ENCODE measurements at regions not wholly inside any gene's neighbourhood (a gene's known extent, or its start where the extent isn't known, plus 50 kb on each side); places are given as distances from the start of the nearest gene placed in this dataset.
A peak's percentile ranks its signal among the peaks of the same experiment; 100 is the strongest.

DNA sequence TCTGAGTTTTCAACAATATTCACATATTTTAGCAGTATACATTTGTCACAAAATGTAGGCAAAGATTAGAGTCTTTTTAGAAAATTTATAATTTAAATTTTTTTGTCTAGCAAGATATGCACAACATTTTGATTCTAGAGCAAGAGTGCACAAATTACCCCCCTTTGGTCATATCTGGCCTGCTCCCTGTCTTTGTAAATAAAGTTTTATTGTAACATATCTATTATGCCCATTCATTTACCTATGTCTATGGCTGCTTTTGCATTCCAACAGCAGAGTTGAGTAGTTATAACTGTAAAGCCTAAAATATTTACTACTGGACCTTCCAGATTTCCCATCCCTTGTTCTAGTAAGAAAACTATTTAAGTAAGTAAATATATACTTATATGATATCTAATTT lies 430.7 kb downstream of the EDEM1 start:
- no peak for DNase-seq (ENCODE audit: missing footprints)
- intact Hi-C loops (cut with DNase I): no loop called here
- no peak for ATAC-seq

DNA sequence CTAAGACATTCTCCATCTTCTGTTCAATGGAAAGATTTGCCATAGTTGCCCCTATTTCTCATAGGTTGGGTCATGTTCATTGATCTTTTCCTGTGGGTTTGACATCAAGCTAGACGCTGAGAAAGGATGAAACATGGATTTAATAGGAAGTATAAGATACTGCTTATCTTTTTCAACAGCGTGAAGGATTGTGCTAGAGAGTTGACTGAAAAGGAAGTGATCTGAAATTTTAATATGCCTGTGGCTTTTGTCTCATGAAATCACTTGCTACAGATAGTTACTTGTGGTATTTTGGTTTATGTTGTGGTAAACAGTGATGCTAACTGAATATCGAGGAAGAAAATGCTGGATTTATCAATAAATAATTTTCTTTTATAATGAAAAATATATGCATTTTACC lies 442.9 kb downstream of the EDEM1 start:
- no peak for ATAC-seq
- DNase-seq (ENCODE audit: missing footprints): no peak
- intact Hi-C loops (cut with DNase I): no loop called here

DNA sequence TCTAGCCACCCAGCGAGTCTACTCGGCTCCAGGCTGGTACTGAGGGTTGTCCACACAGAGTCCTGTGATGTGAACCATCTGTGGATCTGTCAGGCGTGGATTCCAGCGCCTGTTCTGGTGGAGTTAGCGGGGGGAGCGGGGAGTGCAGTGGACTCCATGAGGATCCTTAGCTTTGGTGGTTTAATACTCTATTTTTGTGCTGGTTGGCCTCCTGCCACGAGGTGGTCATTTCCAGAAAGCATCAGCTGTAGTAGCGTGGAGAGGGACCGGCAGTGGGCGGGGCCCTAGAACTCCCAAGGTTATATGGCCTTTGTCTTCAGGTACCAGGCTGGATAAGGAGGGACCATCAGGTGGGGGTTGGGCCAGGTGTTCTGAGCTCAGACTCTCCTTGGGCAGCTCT lies 446.5 kb downstream of the EDEM1 start:
- DNase-seq (ENCODE audit: missing footprints) (no peak), ATAC-seq (no peak)
- intact Hi-C loops (cut with DNase I): no loop called here

DNA sequence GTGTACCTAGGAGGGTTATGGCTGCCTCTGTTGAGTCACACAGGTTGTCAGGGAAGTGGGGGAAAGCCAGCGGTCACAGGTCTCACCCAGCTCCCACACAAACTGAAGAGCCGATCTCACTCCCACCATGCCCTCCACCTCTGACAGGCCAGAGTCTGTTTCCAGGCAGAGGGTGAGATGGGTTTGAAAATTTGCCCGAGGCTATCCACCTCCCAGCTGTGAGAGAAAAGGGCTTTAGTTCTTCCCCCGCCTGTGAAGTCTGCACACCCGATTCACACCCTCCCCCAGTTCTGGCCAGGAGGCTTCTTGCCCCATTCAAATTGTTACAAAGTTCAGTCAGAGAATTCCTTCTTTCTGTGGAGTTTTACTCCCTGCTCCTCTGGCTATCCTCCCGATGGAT lies 446.9 kb downstream of the EDEM1 start:
- intact Hi-C loops (cut with DNase I): no loop called here
- no peak for ATAC-seq
- no peak for DNase-seq (ENCODE audit: missing footprints)

DNA sequence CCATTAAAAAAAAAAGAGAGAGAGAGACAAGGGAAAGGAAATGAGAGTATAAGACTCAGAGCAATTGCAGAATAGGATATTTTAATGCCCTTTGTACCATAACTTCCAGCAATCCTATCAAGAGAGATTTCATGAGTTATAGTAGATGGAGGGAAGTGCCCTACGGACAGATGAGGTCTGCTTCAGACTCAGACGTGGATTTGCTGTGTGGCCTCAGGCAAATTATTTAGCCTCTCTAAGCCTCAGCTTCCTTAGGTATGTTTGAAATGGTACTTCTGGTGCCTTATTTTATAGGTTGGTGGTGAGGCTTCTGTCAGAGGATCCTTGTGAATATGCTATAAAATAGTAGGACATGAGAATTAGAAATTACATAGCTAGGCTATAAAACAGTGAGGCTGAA lies 448.2 kb downstream of the EDEM1 start:
- DNase-seq (ENCODE audit: missing footprints) (no peak), ATAC-seq (no peak)
- intact Hi-C loops (cut with DNase I): no loop called here

DNA sequence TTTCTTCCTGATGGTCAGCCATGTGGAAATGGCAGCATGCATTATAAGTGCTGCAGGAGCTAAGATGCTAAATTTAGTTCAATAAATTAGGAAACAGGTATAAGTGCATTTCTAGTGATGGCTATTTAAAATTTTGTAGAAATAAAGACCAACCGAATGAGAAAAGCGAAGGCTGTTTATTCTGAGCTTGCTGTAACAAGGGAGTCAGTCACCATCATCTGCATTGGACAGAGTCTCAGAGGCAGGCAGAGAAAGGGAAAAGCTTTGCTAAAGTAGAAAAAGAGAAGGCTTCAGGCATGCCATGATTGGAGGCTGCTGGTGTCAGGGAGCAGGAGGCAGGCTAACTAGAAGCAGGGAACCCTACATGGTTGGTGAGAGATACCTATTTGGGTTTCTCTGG lies 451.0 kb downstream of the EDEM1 start:
- intact Hi-C loops (cut with DNase I): no loop called here
- DNase-seq (ENCODE audit: missing footprints) (no peak), ATAC-seq (no peak)

DNA sequence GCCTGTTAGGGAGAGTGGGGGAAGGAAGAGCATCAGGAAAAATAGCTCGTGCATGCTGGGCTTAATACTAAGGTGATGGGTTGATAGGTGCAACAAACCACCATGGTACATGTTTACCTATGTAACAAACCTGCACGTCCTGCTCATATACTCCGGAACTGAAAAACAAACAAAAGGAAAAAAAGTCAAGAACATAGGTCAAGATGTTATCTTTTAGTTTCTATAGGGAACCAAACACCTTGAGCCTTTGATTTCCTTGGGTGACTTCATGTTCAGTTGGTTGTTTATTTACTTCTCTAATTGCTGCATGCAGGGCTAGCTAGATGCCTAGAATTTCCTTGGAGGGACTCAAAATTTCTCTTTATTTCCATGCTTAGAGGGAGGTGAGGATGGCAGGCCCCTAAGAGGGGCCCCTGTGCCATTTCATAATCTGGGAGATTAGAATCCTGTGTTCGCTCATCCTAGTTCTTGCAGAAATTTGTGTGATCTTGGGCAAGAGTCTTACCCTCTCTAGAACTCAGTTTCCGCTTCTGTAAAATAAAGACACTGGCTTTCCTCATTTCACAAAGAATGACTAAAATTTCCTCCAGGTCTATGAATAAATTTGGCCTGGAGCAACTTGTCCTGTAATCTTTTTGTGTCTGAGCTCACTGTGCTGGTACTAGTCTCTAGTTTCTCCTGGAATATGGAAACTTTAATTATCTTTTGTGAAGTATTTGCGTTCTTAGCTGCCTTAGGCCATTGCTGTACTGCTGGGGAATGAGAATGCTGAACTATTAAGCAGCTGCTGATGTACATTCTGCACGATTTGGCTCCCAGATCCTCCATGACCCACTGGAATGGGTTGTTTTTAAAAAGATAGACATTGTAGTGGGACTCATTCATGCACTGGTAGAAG lies 457.5 kb downstream of the EDEM1 start:
- ATAC-seq (no peak), DNase-seq (ENCODE audit: missing footprints) (no peak)
- intact Hi-C loops (cut with DNase I): no loop called here

DNA sequence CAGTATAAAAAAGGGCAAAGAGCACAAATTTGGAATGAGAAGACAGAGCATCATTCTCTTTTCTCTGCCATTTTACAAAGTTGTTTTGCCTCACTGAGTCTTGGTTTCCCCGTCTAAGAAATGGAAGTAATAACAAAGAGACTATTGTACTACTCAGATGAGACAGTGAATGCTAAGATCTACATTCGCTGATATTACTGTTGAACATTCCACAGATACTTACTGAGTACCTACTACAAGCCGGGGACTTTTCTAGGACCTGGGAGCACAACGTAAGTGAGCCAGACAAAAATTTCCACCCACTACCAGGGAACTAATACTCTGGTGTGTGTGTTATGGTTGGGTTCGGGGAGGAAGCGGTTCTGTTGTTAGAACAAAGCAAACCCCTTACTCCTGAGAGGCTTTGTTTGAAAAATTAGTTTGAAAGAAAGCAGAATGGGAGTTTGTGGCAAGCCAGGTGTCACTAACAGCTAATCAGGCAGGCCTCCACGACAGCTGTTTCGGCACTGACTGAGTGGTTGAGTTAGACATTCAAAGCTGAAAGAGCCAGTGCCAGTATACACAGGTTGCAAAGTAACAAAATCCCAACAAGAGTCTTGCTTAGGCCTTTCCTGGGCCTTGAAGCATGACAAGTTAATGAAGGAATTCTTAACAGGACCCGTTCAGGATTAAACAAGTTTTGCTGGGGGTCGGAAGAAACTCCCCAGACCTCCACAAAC lies 458.3 kb downstream of the EDEM1 start:
- no peak for DNase-seq (ENCODE audit: missing footprints)
- no peak for ATAC-seq
- intact Hi-C loops (cut with DNase I): no loop called here

DNA sequence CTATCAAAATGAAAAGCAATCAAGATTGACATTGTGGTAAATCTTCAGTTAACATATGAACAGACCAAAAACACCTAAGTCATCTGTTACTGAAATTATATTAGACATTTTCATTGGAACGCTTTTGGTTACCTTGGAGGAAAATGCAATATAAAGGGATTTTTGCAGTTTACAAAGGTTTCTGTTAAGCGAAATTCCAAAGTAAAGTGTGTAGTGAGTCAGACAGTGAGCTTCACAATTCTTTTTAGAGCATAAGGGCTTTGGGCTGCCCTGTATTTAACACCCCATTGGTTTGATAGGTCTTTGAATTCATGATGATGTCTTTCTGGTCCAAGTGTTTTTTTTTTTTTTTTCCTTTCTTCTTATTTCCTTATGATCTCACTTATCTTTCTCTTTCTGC lies 462.8 kb downstream of the EDEM1 start:
- DNase-seq (ENCODE audit: missing footprints) (no peak), ATAC-seq (no peak)
- intact Hi-C loops (cut with DNase I): no loop called here

DNA sequence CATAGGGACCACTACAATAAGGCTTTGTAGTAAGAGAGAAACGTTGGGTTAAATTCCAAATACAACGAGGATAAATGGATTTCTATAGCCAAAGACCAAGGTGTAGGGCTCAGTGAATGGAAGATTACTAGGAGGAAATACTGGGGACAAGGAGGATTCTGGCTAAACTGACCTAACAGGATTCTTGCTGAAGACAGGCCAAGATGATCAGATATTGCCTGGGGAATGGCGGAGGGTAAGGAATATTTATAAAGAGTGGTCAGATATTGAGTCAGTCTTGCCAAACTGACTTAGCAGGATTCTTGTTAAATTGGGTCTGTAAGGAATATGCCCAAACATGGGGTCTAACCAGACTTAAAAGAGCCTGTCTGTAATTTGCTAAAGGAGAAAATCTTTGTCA lies 463.8 kb downstream of the EDEM1 start:
- DNase-seq (ENCODE audit: missing footprints) (no peak), ATAC-seq (no peak)
- intact Hi-C loops (cut with DNase I): no loop called here

DNA sequence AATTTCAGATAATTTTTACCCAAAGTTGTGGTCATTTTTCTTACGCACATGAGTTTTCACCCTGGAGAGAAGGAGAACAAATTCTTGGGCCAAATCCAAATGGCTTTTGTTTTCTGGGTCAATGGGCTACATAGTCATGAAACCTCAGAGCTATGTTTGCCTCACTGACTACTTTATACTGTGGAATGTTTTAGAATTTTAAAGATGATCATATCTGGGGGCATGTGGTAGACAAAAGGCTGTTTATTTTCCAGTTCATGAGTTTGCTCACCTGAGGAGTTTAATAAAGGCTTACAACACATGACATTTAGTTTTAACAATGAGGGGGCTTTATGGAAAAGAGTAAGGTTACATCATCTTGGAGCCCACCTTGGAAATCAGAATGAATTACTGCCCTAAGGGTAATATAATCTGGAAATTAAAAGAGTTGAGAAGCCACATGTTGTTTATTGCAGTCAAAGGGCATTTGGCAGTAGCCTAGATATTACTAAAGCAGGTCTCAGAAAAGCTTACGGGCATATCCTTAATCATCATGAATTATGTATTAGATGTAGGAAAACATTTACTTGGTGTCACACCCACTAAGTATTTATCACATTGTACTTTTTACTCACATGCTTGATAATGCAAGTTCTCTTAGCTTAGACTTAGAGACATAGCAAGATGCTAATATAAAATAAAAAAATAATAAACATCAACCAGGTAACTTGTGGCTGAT lies 466.1 kb downstream of the EDEM1 start:
- no peak for DNase-seq (ENCODE audit: missing footprints)
- intact Hi-C loops (cut with DNase I): no loop called here
- ATAC-seq: no peak

DNA sequence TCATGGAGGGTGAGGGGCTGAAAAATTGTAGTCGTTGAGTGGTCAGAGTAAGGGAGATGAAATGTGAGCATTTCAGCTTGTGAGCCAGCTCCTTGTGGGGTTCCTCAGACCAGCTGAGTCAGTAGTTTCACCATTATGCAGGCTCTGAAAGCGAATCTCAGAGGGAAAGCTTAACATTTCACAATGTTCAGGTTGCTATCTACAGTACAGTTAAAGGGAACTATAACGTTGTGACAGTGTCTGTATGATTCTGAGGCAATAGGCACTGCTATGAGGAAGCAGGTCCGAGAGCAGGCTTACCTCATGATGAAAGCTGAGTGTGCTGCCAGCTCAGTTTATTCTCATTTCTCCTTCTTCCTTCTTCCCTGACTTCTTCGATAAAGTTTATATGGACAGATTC lies 469.6 kb downstream of the EDEM1 start:
- ATAC-seq (no peak), DNase-seq (ENCODE audit: missing footprints) (no peak)
- intact Hi-C loops (cut with DNase I): no loop called here

DNA sequence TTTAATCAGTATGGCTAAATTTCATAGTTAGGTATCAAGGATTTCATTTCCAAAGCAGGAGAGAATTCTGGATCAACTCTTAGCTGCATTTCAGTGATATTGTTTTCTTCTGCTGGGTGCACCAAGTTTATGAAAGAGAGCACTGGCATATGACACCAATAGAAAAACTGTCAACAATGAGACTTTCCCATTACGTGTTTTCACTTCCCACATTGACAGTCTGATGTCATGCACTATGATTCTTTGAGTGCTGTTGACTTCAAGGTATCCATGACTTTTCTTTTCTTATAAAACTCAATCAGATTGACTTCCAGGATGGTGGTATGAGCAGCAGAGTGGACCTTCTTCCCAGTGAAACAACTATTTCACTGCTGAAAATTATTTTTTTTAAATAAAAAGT lies 476.1 kb downstream of the EDEM1 start:
- intact Hi-C loops (cut with DNase I): no loop called here
- DNase-seq (ENCODE audit: missing footprints) (no peak), ATAC-seq (no peak)

DNA sequence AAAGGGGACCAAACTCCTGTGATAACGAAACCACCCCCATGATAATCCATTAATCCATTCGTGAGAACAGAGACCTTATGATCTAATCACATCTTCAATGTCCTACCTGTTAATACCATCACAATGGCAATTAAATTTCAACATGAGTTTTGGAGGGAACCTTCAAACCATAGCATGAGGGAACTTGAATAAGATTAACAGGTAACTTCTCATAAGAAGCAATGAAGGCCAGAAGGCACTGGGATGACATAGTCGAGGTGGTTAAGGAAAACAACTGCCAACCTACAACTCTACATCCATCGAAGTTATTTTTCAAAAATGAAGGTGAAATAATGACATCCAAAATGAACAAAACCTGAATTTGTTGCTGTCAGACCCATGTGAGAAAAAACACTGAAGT lies 478.9 kb downstream of the EDEM1 start:
- DNase-seq (ENCODE audit: missing footprints) (no peak), ATAC-seq (no peak)
- intact Hi-C loops (cut with DNase I): no loop called here

DNA sequence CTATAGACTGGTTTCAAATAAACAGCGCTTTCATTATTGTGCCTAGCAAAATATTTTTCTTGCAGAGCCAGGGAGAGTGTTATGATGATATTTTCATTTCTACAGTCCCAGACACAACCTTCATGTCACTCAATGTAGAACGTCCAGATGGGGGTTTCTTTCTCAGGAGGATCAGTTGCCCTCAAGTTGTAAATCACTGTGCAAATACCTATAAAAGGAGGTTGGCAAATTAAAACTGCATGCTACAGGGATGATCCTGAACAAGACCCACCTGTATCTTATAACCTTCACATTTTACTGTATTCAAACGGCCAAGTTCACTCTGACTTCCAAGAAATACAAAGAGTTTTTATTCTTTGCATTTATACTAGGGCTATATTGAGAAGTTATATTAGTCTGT lies 486.0 kb downstream of the EDEM1 start:
- ATAC-seq (no peak), DNase-seq (ENCODE audit: missing footprints) (no peak)
- intact Hi-C loops (cut with DNase I): no loop called here

DNA sequence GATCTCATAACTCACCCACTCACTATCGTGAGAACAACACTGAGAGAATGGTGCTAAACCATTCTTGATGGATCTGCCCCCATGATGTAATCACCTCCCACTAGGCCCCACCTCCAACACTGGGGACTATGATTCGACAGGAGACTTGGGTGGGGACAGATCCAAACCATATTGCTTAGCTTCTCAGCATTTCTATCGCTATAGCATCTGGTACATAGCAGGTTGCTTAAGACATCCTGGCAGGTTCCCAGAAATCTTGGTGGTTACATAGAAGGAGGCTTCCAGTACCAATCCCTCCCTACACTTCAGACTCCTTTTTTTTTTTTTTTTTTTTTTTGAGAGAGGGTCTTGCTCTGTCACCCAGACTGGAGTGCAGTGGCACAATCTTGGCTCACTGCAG lies 487.8 kb downstream of the EDEM1 start:
- no peak for DNase-seq (ENCODE audit: missing footprints)
- no peak for ATAC-seq
- intact Hi-C loops (cut with DNase I): no loop called here

DNA sequence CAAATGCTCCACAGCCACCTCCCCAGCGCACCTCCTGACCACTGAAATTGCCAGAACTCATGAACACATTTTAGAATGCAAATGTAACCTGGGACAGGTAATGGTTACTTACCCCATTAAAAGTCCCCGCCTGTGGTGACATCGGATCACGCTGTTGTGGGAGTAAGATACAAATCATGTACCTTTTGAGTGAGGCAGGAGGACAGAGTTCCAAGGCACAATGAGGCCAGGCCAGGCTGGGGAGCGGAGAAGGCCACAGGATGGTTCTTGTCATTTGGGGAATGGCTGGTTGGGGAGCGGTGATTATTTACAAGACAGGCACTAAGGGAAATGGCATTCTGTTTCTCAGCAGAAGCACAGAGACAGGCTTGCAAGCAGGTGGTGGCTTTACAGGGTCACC lies 490.0 kb downstream of the EDEM1 start:
- no peak for ATAC-seq
- intact Hi-C loops (cut with DNase I): no loop called here

DNA sequence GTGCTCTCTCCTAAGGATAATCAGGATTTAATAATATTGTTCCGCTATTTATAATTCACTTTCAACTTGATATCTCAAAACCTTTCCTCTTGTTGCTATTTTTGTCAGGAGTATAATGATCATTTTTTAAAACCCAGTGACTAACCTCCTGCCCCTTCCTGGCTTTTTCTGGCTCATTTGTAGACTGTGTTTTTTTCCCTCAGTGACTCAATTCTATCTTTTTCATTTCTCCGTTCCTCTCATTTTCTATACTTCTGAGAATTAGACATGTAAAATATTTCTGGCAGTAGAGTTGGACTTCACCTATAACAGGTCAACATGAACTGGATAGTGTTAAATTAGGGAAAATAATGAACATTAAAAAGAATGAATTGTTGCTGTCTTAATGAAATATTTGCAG lies 490.7 kb downstream of the EDEM1 start:
- DNase-seq (ENCODE audit: missing footprints) (no peak), ATAC-seq (no peak)
- intact Hi-C loops (cut with DNase I): no loop called here

More for the DNA sequence above, 490.0 kb downstream of the EDEM1 start:
- DNase-seq (ENCODE audit: missing footprints): peak; percentile 16

DNA sequence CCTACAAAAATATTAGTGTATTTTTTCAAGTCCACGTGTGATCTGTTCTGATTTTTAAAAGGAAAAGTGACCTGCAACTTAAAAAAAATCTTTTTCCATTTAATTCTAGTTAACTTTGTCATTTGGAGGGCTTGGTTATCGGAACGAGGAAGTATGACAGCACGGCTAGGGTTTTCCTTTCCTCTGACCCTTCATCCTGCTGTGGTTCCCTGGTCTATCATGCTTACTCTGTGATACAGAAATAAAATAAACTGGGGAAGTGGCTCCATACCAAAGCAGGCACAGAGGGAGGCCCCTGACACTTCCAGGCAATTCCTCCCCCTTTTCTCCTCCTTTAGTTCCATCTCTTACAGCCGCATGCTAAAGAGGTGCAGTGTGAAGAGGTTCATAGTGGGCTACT lies 491.3 kb downstream of the EDEM1 start:
- intact Hi-C loops (cut with DNase I): no loop called here
- DNase-seq (ENCODE audit: missing footprints) (no peak), ATAC-seq (no peak)

DNA sequence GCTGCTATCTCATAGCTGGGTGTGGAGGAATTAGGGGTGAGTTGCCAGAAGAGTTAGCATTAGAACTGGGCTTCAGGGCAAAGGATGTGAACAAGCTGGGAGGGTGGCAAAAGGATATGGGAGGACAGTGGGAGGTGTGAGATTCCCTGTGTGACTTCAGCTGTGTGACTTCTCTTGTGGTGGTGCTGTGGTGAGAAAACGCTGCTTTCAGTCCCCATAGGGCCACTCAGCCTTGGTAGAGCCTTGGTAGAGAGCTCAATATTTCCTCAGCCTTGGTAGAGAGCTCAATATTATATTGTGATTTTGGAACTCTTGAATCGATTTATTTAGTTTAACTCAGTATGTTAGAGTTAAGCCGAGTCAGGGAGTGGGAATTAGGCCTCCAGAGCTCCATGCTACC lies 499.7 kb downstream of the EDEM1 start:
- DNase-seq (ENCODE audit: missing footprints) (no peak), ATAC-seq (no peak)
- intact Hi-C loops (cut with DNase I): no loop called here

Measured in Right ventricle myocardium inferior (tissue), 1 donor.